Thyroid gland (tissue), 4 donors: ENCODE measurements at regions not wholly inside any gene's neighbourhood (a gene's known extent, or its start where the extent isn't known, plus 50 kb on each side); places are given as distances from the start of the nearest gene placed in this dataset.

Experiments
- POLR2A ChIP-seq, 2 donors: fragments of 450-650 bp; IDR thresholded peaks; one replicate each; pipeline ENCODE4 v1.6.1; 2017; ENCODE audit warnings: antibody characterized with exemption in 2 of 2, mild to moderate bottlenecking in 2 of 2, moderate library complexity in 1 of 2
- TF ChIP-seq, protein P1 (sequence below), 6 experiments: fragments of 200-600 bp in 3 of 6; fragments of 450-650 bp in 3 of 6; sonication (generic) in 3 of 6; IDR thresholded peaks; one replicate each; pipeline ENCODE4 v1.5.1; 2016 to 2019; ENCODE audit warnings: antibody characterized with exemption in 6 of 6, mild to moderate bottlenecking in 2 of 6, inconsistent platforms in 1 of 6, moderate library complexity in 1 of 6

- TF ChIP-seq, protein P1, sequence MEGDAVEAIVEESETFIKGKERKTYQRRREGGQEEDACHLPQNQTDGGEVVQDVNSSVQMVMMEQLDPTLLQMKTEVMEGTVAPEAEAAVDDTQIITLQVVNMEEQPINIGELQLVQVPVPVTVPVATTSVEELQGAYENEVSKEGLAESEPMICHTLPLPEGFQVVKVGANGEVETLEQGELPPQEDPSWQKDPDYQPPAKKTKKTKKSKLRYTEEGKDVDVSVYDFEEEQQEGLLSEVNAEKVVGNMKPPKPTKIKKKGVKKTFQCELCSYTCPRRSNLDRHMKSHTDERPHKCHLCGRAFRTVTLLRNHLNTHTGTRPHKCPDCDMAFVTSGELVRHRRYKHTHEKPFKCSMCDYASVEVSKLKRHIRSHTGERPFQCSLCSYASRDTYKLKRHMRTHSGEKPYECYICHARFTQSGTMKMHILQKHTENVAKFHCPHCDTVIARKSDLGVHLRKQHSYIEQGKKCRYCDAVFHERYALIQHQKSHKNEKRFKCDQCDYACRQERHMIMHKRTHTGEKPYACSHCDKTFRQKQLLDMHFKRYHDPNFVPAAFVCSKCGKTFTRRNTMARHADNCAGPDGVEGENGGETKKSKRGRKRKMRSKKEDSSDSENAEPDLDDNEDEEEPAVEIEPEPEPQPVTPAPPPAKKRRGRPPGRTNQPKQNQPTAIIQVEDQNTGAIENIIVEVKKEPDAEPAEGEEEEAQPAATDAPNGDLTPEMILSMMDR (IDR thresholded peaks at IDR 0.05): no peak
- no peak for TF ChIP-seq POLR2A (IDR thresholded peaks at IDR 0.05)
Observed at GRCh38 chr3:72312339-72312738, 527.4 kb upstream of the PROK2 start.
